ENCODE measurements at regions not wholly inside any gene's neighbourhood (a gene's known extent, or its start where the extent isn't known, plus 50 kb on each side); places are given as distances from the start of the nearest gene placed in this dataset.

GRCh38 chr13:37294472-37294871 lies 189.0 kb upstream of the CSNK1A1L start:
- TF ChIP-seq, protein P1, sequence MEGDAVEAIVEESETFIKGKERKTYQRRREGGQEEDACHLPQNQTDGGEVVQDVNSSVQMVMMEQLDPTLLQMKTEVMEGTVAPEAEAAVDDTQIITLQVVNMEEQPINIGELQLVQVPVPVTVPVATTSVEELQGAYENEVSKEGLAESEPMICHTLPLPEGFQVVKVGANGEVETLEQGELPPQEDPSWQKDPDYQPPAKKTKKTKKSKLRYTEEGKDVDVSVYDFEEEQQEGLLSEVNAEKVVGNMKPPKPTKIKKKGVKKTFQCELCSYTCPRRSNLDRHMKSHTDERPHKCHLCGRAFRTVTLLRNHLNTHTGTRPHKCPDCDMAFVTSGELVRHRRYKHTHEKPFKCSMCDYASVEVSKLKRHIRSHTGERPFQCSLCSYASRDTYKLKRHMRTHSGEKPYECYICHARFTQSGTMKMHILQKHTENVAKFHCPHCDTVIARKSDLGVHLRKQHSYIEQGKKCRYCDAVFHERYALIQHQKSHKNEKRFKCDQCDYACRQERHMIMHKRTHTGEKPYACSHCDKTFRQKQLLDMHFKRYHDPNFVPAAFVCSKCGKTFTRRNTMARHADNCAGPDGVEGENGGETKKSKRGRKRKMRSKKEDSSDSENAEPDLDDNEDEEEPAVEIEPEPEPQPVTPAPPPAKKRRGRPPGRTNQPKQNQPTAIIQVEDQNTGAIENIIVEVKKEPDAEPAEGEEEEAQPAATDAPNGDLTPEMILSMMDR (IDR thresholded peaks at IDR 0.05): no peak
- no peak for TF ChIP-seq ZFX (IDR thresholded peaks at IDR 0.05; ENCODE audit: borderline replicate concordance)
